ENCODE measurements at regions not wholly inside any gene's neighbourhood (a gene's known extent, or its start where the extent isn't known, plus 50 kb on each side); places are given as distances from the start of the nearest gene placed in this dataset.

DNA sequence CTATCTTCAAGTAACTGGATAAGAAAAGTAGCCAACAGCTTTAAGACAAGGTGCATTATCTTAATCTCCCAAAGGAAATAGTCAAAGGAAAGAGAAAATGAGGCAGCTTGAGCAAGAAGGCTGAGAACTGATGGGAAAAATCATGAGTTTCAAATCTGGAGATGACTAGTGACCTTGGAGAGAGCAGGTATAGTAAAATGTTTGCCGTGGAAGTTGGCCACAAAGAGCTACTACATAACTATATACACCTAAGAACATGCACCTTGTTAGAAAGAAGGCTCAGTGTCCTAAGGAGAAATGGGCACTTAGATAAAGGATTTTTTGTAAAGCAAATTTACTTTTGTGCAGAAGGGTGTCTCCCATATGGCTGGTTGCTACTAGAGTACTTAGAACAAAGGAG lies 80.8 kb upstream of the FSHB start:
- TF ChIP-seq TSHZ2 (CRISPR knock-in tag; IDR thresholded peaks at IDR 0.05) (no peak), PPARA (CRISPR knock-in tag; IDR thresholded peaks at IDR 0.05; ENCODE audit: borderline replicate concordance) (no peak), RARB (CRISPR knock-in tag; IDR thresholded peaks at IDR 0.05) (no peak), BACH2 (CRISPR knock-in tag; IDR thresholded peaks at IDR 0.05; ENCODE audit: borderline replicate concordance) (no peak), ZFP3 (CRISPR knock-in tag; IDR thresholded peaks at IDR 0.05) (no peak), OSR1 (CRISPR knock-in tag; IDR thresholded peaks at IDR 0.05) (no peak), GLIS3 (CRISPR knock-in tag; IDR thresholded peaks at IDR 0.05) (no peak), CREB5 (CRISPR knock-in tag; IDR thresholded peaks at IDR 0.05; ENCODE audit: low read depth) (no peak), ZNF70 (CRISPR knock-in tag; IDR thresholded peaks at IDR 0.05) (no peak), ZNF565 (CRISPR knock-in tag; conservative IDR thresholded peaks at IDR 0.05; ENCODE audit: low read depth) (no peak), ESRRG (CRISPR knock-in tag; IDR thresholded peaks at IDR 0.05) (no peak), ZNF8 (CRISPR knock-in tag; IDR thresholded peaks at IDR 0.05) (no peak), CSDC2 (CRISPR knock-in tag; IDR thresholded peaks at IDR 0.05) (no peak)
- TF ChIP-seq, protein P1, sequence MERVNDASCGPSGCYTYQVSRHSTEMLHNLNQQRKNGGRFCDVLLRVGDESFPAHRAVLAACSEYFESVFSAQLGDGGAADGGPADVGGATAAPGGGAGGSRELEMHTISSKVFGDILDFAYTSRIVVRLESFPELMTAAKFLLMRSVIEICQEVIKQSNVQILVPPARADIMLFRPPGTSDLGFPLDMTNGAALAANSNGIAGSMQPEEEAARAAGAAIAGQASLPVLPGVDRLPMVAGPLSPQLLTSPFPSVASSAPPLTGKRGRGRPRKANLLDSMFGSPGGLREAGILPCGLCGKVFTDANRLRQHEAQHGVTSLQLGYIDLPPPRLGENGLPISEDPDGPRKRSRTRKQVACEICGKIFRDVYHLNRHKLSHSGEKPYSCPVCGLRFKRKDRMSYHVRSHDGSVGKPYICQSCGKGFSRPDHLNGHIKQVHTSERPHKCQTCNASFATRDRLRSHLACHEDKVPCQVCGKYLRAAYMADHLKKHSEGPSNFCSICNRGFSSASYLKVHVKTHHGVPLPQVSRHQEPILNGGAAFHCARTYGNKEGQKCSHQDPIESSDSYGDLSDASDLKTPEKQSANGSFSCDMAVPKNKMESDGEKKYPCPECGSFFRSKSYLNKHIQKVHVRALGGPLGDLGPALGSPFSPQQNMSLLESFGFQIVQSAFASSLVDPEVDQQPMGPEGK (CRISPR knock-in tag; IDR thresholded peaks at IDR 0.05; ENCODE audit: borderline replicate concordance): no peak

Measured in SK-N-SH treated with all-trans-retinoic acid at 6 μM for 48 hours (cell line).